Loucy (cell line): ENCODE measurements at regions not wholly inside any gene's neighbourhood (a gene's known extent, or its start where the extent isn't known, plus 50 kb on each side); places are given as distances from the start of the nearest gene placed in this dataset.

Experiments used
- CTCF ChIP-seq: fragments of 200-600 bp; sonication (generic); conservative IDR thresholded peaks from 2 replicates; pipeline ENCODE4 v1.5.1; 2014; ENCODE audit warnings: mild to moderate bottlenecking, antibody characterized with exemption, low read length
- EZH2phosphoT487 ChIP-seq: fragments of 200-600 bp; IDR thresholded peaks from 2 replicates; pipeline ENCODE4 v1.6.1; 2018; ENCODE audit warnings: antibody characterized with exemption, mild to moderate bottlenecking, moderate library complexity, borderline replicate concordance

GRCh38 chr18:39347701-39348100 lies 1782.1 kb upstream of the CELF4 start:
- TF ChIP-seq CTCF (no peak), EZH2phosphoT487 (no peak)
